Panc1 (cell line): ENCODE measurements at regions not wholly inside any gene's neighbourhood (a gene's known extent, or its start where the extent isn't known, plus 50 kb on each side); places are given as distances from the start of the nearest gene placed in this dataset.

Experiments
- ATAC-seq: fragments of 200-7000 bp; cut with Tn5 transposase; 2 replicates; pipeline ENCODE4 v1.9.1; 2020; ENCODE audit warnings: mild to moderate bottlenecking, moderate library complexity
- BruUV-seq: library from RNA; stranded (reverse); fragments of 400-500 nt; replicated peaks from 2 replicates; lab custom pipeline; 2021; lab: Mats Ljungman, UMichigan
- CTCF ChIA-PET: fragments of 300-600 bp; sonication (Branson Sonifier 250); formaldehyde crosslinking; loops from one replicate; lab custom pipeline; 2022; ENCODE audit warnings: antibody characterized with exemption; lab: Charles Lee
- POLR2A ChIA-PET: fragments of 300-600 bp; sonication (Branson Sonifier 250); formaldehyde crosslinking; loops from one replicate; lab custom pipeline; 2022; ENCODE audit warnings: antibody characterized with exemption; lab: Charles Lee
- DNase-seq: peaks from one replicate; pipeline ENCODE4 v3.0.0-alpha.2; 2010; ENCODE audit warnings: low read depth, low spot score
- H3K27ac ChIP-seq: 2 replicates; pipeline ENCODE4 v1.5.1; 2011; ENCODE audit warnings: mild to moderate bottlenecking, low read length, inconsistent platforms
- H3K27me3 ChIP-seq: fragments of 200-500 bp; sonication (Bioruptor generic); 2 replicates; pipeline ENCODE4 v1.6.0; 2014; ENCODE audit warnings: low read length, inconsistent platforms; ENCODE audit not compliant: control insufficient read depth, insufficient read depth
- H3K36me3 ChIP-seq: fragments of 200-500 bp; sonication (Bioruptor generic); 2 replicates; pipeline ENCODE4 v1.5.1; 2014; ENCODE audit warnings: inconsistent platforms, mild to moderate bottlenecking, low read length, moderate library complexity; ENCODE audit not compliant: control insufficient read depth, insufficient read depth
- H3K4me1 ChIP-seq: 2 replicates; pipeline ENCODE4 v1.5.1; 2011; ENCODE audit warnings: inconsistent platforms, mild to moderate bottlenecking, low read length, moderate library complexity; ENCODE audit not compliant: control insufficient read depth, insufficient read depth
- H3K4me3 ChIP-seq, 2 experiments: 2 replicates each; pipeline ENCODE4 v1.5.1; 2011 to 2012; ENCODE audit warnings: low read depth in 2 of 2, low read length in 2 of 2, mild to moderate bottlenecking in 2 of 2, inconsistent platforms in 1 of 2, moderate library complexity in 1 of 2
- H3K9me3 ChIP-seq: fragments of 200-500 bp; sonication (Bioruptor generic); 2 replicates; pipeline ENCODE4 v1.5.1; 2014; ENCODE audit warnings: low read depth, mild to moderate bottlenecking, inconsistent platforms, low read length, moderate library complexity; ENCODE audit not compliant: control insufficient read depth, insufficient read depth
- POLR2AphosphoS5 ChIP-seq: IDR thresholded peaks from 2 replicates; pipeline ENCODE4 v1.6.1; 2012; ENCODE audit warnings: mild to moderate bottlenecking, low read depth, low read length, moderate library complexity
- SIN3A ChIP-seq: IDR thresholded peaks from 2 replicates; pipeline ENCODE4 v1.6.1; 2012; ENCODE audit warnings: low read depth, mild to moderate bottlenecking, low read length, moderate library complexity, borderline replicate concordance; ENCODE audit not compliant: insufficient read depth
- TCF7L2 ChIP-seq: IDR thresholded peaks from 2 replicates; pipeline ENCODE4 v1.6.1; 2011; ENCODE audit warnings: mild to moderate bottlenecking, low read depth, low read length, inconsistent platforms
- in situ Hi-C: cut with HindIII; loops from 2 replicates; pipeline ENCODE4 v1.10.0; 2016; ENCODE audit warnings: low sequenced_read_pairs, low pct_unique_long_range_greater_than_20kb
- intact Hi-C: fragments of 100-400 bp; cut with micrococcal nuclease; formaldehyde crosslinking; loops from one replicate; pipeline ENCODE4 v1.10.0; 2022; ENCODE audit not compliant: unreplicated experiment
- TF ChIP-seq, protein P1 (sequence below), 2 experiments: IDR thresholded peaks; 2 replicates each; pipeline ENCODE4 v1.6.1; 2011 to 2012; ENCODE audit warnings: low read depth in 2 of 2, control low read depth in 1 of 2, low read length in 1 of 2, mild to moderate bottlenecking in 1 of 2, moderate library complexity in 1 of 2; ENCODE audit not compliant: insufficient read depth in 1 of 2
- TF ChIP-seq, protein P2 (sequence below): fragments of 450-650 bp; IDR thresholded peaks from 2 replicates; pipeline ENCODE4 v1.5.1; 2017; ENCODE audit warnings: mild to moderate bottlenecking

DNA sequence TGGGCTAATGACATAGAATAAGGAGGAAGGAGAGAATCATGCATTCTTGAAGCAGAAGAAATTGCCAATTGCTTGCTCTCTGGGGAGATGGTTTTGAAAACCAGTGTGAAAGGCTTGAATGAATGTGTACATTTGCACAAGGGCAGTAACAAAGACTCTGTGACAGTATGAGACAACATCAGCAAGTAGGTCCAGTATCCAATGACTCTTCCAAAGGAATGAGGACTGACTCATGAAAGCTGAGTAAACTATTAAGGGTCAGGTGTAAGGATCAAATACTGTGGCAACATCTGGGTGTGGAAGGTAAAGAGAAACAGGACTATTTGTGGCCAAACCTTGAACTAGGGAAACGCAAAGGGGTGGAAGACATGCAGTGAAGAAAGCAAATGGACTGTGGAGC is 886.0 kb upstream of the CHAC2 start:
- BruUV-seq: no TSS peak
- Histone ChIP-seq H3K9me3 (no peaks in the 10 kb centered on the region), H3K36me3 (no peaks in the 10 kb centered on the region), H3K4me3 (no peak overlapping the region), H3K27me3 (no peaks in the 10 kb centered on the region), H3K27ac (no peak overlapping the region), H3K4me1 (no peaks in the 10 kb centered on the region)
- no peak for TF ChIP-seq TCF7L2
- CTCF ChIA-PET: no interaction called here
- in situ Hi-C loops: no loop called here
- POLR2A ChIA-PET: no interaction called here
- DNase-seq (peak; percentile 67), ATAC-seq (no peak)
- intact Hi-C loops: no loop called here

GRCh38 chr2:52880872-52881271 is 886.7 kb upstream of the CHAC2 start:
- in situ Hi-C loops (no loop called here), intact Hi-C loops (no loop called here)
- H3K4me1 ChIP-seq: no peaks in the 10 kb centered on the region
- H3K27me3 ChIP-seq: no peaks in the 10 kb centered on the region
- TF ChIP-seq TCF7L2 (no peak), POLR2AphosphoS5 (no peak), SIN3A (no peak)
- TF ChIP-seq, protein P1, sequence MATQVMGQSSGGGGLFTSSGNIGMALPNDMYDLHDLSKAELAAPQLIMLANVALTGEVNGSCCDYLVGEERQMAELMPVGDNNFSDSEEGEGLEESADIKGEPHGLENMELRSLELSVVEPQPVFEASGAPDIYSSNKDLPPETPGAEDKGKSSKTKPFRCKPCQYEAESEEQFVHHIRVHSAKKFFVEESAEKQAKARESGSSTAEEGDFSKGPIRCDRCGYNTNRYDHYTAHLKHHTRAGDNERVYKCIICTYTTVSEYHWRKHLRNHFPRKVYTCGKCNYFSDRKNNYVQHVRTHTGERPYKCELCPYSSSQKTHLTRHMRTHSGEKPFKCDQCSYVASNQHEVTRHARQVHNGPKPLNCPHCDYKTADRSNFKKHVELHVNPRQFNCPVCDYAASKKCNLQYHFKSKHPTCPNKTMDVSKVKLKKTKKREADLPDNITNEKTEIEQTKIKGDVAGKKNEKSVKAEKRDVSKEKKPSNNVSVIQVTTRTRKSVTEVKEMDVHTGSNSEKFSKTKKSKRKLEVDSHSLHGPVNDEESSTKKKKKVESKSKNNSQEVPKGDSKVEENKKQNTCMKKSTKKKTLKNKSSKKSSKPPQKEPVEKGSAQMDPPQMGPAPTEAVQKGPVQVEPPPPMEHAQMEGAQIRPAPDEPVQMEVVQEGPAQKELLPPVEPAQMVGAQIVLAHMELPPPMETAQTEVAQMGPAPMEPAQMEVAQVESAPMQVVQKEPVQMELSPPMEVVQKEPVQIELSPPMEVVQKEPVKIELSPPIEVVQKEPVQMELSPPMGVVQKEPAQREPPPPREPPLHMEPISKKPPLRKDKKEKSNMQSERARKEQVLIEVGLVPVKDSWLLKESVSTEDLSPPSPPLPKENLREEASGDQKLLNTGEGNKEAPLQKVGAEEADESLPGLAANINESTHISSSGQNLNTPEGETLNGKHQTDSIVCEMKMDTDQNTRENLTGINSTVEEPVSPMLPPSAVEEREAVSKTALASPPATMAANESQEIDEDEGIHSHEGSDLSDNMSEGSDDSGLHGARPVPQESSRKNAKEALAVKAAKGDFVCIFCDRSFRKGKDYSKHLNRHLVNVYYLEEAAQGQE (IDR thresholded peaks at IDR 0.05; ENCODE audit: insufficient read depth in 1 of 2, low read depth in 2 of 2, low read length in 1 of 2): no peak
- TF ChIP-seq, protein P2, sequence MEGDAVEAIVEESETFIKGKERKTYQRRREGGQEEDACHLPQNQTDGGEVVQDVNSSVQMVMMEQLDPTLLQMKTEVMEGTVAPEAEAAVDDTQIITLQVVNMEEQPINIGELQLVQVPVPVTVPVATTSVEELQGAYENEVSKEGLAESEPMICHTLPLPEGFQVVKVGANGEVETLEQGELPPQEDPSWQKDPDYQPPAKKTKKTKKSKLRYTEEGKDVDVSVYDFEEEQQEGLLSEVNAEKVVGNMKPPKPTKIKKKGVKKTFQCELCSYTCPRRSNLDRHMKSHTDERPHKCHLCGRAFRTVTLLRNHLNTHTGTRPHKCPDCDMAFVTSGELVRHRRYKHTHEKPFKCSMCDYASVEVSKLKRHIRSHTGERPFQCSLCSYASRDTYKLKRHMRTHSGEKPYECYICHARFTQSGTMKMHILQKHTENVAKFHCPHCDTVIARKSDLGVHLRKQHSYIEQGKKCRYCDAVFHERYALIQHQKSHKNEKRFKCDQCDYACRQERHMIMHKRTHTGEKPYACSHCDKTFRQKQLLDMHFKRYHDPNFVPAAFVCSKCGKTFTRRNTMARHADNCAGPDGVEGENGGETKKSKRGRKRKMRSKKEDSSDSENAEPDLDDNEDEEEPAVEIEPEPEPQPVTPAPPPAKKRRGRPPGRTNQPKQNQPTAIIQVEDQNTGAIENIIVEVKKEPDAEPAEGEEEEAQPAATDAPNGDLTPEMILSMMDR: no peak
- H3K27ac ChIP-seq: no peak overlapping the region
- peak; percentile 53 for DNase-seq
- ChIA-PET CTCF (no interaction called here), POLR2A (no interaction called here)
- ATAC-seq: no peak
- no peak overlapping the region for H3K4me3 ChIP-seq
- H3K9me3 ChIP-seq: no peaks in the 10 kb centered on the region
- no TSS peak for BruUV-seq
- H3K36me3 ChIP-seq: no peaks in the 10 kb centered on the region

DNA sequence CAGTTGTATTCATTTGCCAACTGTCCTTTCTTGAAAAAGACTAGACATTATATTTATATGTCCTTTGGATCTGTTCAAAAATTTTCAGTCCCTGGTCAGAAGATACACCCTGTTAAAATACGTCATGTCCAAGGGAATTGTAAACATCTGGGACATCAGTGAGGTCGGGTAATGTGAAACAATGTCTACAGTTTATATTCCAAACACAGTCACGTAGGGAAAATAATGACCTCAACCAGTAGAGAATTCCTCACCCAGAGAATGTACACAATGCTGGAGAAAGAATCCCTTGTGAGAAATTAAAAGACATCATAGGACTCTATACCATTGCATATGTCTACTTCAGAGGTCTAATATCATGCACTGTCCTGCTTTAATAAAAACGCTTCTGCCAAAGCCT is 888.0 kb upstream of the CHAC2 start:
- H3K4me3 ChIP-seq: no peak overlapping the region
- no TSS peak for BruUV-seq
- no peaks in the 10 kb centered on the region for H3K4me1 ChIP-seq
- intact Hi-C loops: no loop called here
- ATAC-seq: no peak
- no peak overlapping the region for H3K27ac ChIP-seq
- no peaks in the 10 kb centered on the region for H3K27me3 ChIP-seq
- CTCF ChIA-PET: no interaction called here
- no peaks in the 10 kb centered on the region for H3K36me3 ChIP-seq
- POLR2A ChIA-PET: no interaction called here
- peak; percentile 27 for DNase-seq
- TF ChIP-seq TCF7L2 (no peak), SIN3A (no peak)
- TF ChIP-seq, protein P2: no peak
- TF ChIP-seq, protein P1 (IDR thresholded peaks at IDR 0.05; ENCODE audit: insufficient read depth in 1 of 2, low read depth in 2 of 2, low read length in 1 of 2): no peak
- in situ Hi-C loops: no loop called here
- no peaks in the 10 kb centered on the region for H3K9me3 ChIP-seq
